MM.1S (cell line): ENCODE measurements at regions not wholly inside any gene's neighbourhood (a gene's known extent, or its start where the extent isn't known, plus 50 kb on each side); places are given as distances from the start of the nearest gene placed in this dataset.

Experiments used
- DNase-seq: peaks from one replicate; pipeline ENCODE4 v3.0.0-alpha.2; 2015
- H2AFZ ChIP-seq: fragments of 300-600 bp; sonication (generic); 2 replicates; pipeline ENCODE4 v1.6.0; 2016; ENCODE audit warnings: antibody characterized with exemption, low read length
- H3F3A ChIP-seq: fragments of 300-600 bp; sonication (generic); 2 replicates; pipeline ENCODE4 v1.6.1; 2016; ENCODE audit warnings: mild to moderate bottlenecking, antibody characterized with exemption, low read length, moderate library complexity, mixed read lengths; ENCODE audit not compliant: insufficient read depth
- H3K27ac ChIP-seq: fragments of 300-600 bp; sonication (generic); 2 replicates; pipeline ENCODE4 v1.5.1; 2016; ENCODE audit warnings: mild to moderate bottlenecking, low read length
- H3K27me3 ChIP-seq: fragments of 300-600 bp; sonication (generic); replicated peaks from 2 replicates; pipeline ENCODE4 v1.6.0; 2016; ENCODE audit warnings: low read length; ENCODE audit not compliant: insufficient read depth
- H3K36me3 ChIP-seq: fragments of 300-600 bp; sonication (generic); replicated peaks from 2 replicates; pipeline ENCODE4 v1.6.1; 2016; ENCODE audit warnings: mild to moderate bottlenecking, low read length, mixed read lengths; ENCODE audit not compliant: insufficient read depth
- H3K4me1 ChIP-seq: fragments of 300-600 bp; sonication (generic); 2 replicates; pipeline ENCODE4 v1.6.1; 2016; ENCODE audit warnings: low read length, mixed read lengths
- H3K4me2 ChIP-seq: fragments of 300-600 bp; sonication (generic); 2 replicates; pipeline ENCODE4 v1.6.0; 2016; ENCODE audit warnings: low read depth, low read length
- H3K4me3 ChIP-seq: fragments of 300-600 bp; sonication (generic); 2 replicates; pipeline ENCODE4 v1.5.1; 2016; ENCODE audit warnings: low read length, mixed read lengths
- H3K79me2 ChIP-seq: fragments of 300-600 bp; sonication (generic); 2 replicates; pipeline ENCODE4 v1.6.1; 2016; ENCODE audit warnings: mixed run types, low read length, mixed read lengths
- H3K9ac ChIP-seq: fragments of 300-600 bp; sonication (generic); 2 replicates; pipeline ENCODE4 v1.6.1; 2016; ENCODE audit warnings: low read length, mixed read lengths
- H3K9me2 ChIP-seq: fragments of 300-600 bp; sonication (generic); replicated peaks from 2 replicates; pipeline ENCODE4 v1.6.1; 2016; ENCODE audit warnings: mild to moderate bottlenecking, low read length, mixed read lengths; ENCODE audit not compliant: insufficient read depth
- H3K9me3 ChIP-seq: fragments of 300-600 bp; sonication (generic); replicated peaks from 2 replicates; pipeline ENCODE4 v1.6.1; 2016; ENCODE audit warnings: mild to moderate bottlenecking, low read length, mixed read lengths; ENCODE audit not compliant: insufficient read depth
- H4K20me1 ChIP-seq: fragments of 300-600 bp; sonication (generic); 2 replicates; pipeline ENCODE4 v1.6.1; 2016; ENCODE audit warnings: mild to moderate bottlenecking, low read length, moderate library complexity, mixed read lengths; ENCODE audit not compliant: insufficient read depth
- EZH2 ChIP-seq: fragments of 300-600 bp; sonication (generic); optimal IDR thresholded peaks from 2 replicates; pipeline ENCODE3; 2017; ENCODE audit warnings: low read depth, mild to moderate bottlenecking, antibody characterized with exemption, low read length, mixed read lengths
- EZH2phosphoT487 ChIP-seq: fragments of 300-600 bp; sonication (generic); IDR thresholded peaks from 2 replicates; pipeline ENCODE4 v1.6.1; 2018; ENCODE audit warnings: antibody characterized with exemption, low read length
- TF ChIP-seq, protein P1 (sequence below): fragments of 300-600 bp; sonication (generic); IDR thresholded peaks from 2 replicates; pipeline ENCODE4 v1.5.1; 2016; ENCODE audit warnings: antibody characterized with exemption, low read length, mixed read lengths

DNA sequence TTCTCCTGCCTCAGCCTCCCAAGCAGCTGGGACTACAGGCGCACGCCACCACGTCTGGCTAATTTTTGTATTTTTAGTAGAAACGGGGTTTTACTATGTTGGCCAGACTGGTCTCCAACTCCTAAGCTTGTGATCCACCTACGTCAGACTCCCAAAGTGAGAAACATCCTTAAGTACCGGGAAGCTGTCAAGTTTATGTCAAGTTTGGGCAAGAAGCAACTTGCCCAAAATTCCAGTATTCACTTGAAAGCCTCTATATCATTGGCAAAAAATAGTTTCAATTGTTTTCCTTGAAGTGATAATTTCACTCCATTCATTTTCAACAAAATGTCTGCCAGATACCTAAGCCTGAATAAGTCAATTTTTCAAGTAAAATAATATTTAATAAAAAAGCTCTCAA is 370.0 kb downstream of the FBXO8 start:
- no peaks in the 10 kb centered on the region for H3K9me3 ChIP-seq
- H3K4me3 ChIP-seq = no peak overlapping the region
- no peaks in the 10 kb centered on the region for H3F3A ChIP-seq
- H3K36me3 ChIP-seq = no peaks in the 10 kb centered on the region
- no peak for DNase-seq
- no peak overlapping the region for H2AFZ ChIP-seq
- H3K79me2 ChIP-seq = no peaks in the 10 kb centered on the region
- no peak overlapping the region for H3K4me2 ChIP-seq
- TF ChIP-seq EZH2 (no peak), EZH2phosphoT487 (no peak)
- TF ChIP-seq, protein P1, sequence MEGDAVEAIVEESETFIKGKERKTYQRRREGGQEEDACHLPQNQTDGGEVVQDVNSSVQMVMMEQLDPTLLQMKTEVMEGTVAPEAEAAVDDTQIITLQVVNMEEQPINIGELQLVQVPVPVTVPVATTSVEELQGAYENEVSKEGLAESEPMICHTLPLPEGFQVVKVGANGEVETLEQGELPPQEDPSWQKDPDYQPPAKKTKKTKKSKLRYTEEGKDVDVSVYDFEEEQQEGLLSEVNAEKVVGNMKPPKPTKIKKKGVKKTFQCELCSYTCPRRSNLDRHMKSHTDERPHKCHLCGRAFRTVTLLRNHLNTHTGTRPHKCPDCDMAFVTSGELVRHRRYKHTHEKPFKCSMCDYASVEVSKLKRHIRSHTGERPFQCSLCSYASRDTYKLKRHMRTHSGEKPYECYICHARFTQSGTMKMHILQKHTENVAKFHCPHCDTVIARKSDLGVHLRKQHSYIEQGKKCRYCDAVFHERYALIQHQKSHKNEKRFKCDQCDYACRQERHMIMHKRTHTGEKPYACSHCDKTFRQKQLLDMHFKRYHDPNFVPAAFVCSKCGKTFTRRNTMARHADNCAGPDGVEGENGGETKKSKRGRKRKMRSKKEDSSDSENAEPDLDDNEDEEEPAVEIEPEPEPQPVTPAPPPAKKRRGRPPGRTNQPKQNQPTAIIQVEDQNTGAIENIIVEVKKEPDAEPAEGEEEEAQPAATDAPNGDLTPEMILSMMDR = no peak
- H4K20me1 ChIP-seq = no peaks in the 10 kb centered on the region
- no peaks in the 10 kb centered on the region for H3K27me3 ChIP-seq
- no peaks in the 10 kb centered on the region for H3K9me2 ChIP-seq
- H3K9ac ChIP-seq = no peak overlapping the region
- H3K4me1 ChIP-seq = no peaks in the 10 kb centered on the region
- H3K27ac ChIP-seq = no peak overlapping the region

DNA sequence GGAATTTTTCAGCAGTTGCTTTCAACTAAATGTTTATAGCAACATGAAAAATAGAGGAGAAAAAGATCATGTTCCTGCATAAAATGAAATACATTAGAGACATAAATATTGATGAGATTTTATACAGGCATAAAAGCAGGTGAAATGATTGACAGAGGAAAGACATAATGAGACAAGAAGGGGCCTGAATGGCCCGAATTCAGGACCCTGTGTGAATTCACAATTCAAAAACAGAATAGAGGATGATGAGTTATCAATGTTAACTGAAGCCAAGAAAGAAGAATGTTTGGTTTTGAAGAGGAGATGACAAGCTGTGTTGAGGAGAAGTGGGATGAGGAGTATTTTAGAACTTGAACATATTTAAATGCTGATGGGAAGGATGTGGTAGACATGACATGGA is 371.1 kb downstream of the FBXO8 start:
- Histone ChIP-seq H2AFZ (no peak overlapping the region), H3K9me3 (no peaks in the 10 kb centered on the region), H3K4me3 (no peak overlapping the region), H3K4me1 (no peaks in the 10 kb centered on the region), H3F3A (no peaks in the 10 kb centered on the region), H3K79me2 (no peaks in the 10 kb centered on the region), H3K27me3 (no peaks in the 10 kb centered on the region), H3K9me2 (no peaks in the 10 kb centered on the region), H3K27ac (no peak overlapping the region), H3K36me3 (no peaks in the 10 kb centered on the region), H3K4me2 (no peak overlapping the region), H4K20me1 (no peaks in the 10 kb centered on the region), H3K9ac (no peak overlapping the region)
- DNase-seq = no peak
- no peak for TF ChIP-seq EZH2
- TF ChIP-seq, protein P1 = no peak
- no peak for TF ChIP-seq EZH2phosphoT487

DNA sequence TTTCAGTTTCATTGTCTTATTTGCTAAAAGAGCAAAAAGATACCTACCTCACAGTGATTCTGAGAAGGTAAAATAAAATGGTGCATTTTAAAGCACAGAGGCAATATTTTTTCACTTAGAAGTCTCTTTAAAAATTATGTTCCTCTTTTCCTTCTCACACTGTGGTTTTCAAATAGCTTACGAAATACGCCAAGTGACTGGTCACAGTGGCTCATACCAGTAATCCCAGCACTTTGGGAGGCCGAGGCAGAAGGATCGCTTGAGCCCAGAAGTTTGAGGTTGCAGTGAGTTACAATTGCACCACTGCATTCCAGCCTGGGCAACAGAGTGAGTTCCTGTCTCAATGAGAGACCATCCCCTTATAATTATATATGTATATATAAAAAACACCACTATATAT is 372.6 kb downstream of the FBXO8 start:
- H3K4me2 ChIP-seq = no peak overlapping the region
- no peaks in the 10 kb centered on the region for H4K20me1 ChIP-seq
- H3K9ac ChIP-seq = no peak overlapping the region
- no peak overlapping the region for H2AFZ ChIP-seq
- H3K27ac ChIP-seq = no peak overlapping the region
- H3K36me3 ChIP-seq = no peaks in the 10 kb centered on the region
- H3K4me3 ChIP-seq = no peak overlapping the region
- no peaks in the 10 kb centered on the region for H3K9me3 ChIP-seq
- no peak for DNase-seq
- TF ChIP-seq EZH2phosphoT487 = no peak
- no peak for TF ChIP-seq EZH2
- TF ChIP-seq, protein P1 = no peak
- H3K9me2 ChIP-seq = no peaks in the 10 kb centered on the region
- no peaks in the 10 kb centered on the region for H3K4me1 ChIP-seq
- no peaks in the 10 kb centered on the region for H3K79me2 ChIP-seq
- H3K27me3 ChIP-seq = no peaks in the 10 kb centered on the region
- no peaks in the 10 kb centered on the region for H3F3A ChIP-seq
